SW 1271 (cell line): ENCODE measurements at regions not wholly inside any gene's neighbourhood (a gene's known extent, or its start where the extent isn't known, plus 50 kb on each side); places are given as distances from the start of the nearest gene placed in this dataset.

Experiments
- DNase-seq, 2 experiments: peaks; one replicate each; lab custom pipeline; 2025; lab: John Stamatoyannopoulos, UW

GRCh38 chr1:166221316-166221715 lies 54.5 kb upstream of the FAM78B start:
- no peak for DNase-seq

DNA sequence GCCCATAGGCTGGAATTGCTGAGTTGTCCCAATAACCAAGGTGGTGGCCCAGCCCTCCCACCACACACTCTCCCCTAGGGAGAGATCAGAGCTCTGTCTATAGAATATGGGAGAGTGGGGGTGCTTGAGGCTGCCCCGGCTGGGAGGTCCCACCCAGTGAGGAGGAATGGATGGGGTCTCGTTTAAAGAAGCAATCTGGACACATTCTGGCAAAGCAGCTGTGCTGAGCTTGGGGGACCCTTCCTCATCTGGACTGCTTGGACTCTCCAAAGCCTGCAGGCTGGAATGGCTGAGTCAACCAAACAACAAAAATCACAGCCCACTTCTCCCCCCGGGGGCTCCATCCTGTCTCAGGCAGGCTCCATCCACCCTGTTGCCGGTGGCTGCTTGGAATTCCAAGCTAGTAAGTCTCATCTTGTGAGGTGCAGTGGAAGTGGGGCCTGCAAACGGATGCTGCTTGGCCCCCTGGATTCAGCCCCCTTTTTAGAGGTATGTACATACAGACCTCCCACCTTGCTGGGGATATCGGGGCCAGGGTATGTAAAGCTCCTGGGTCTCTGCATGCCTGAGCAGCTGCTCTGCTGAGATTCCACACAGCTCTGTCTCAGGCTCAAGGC lies 67.1 kb upstream of the FAM78B start:
- DNase-seq, result no peak

DNA sequence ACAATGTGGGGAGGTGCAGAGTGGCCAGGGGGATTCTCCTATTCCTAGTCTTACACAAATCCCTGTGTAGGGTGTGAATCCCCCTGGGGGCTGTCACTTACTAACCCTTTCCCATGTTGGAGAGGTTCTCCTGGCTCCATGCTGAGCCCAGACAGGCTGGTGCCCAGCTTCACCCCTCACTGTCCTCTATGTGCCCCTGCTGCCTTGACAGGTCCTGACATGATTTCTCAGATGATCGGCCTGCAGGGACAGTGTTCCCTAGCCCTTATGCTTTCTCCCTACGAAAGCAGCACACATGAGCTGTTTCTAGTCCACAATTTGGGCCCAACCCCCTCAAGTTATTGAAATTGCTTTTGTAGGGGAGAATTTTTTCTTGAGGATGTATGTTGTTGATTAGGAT lies 68.9 kb upstream of the FAM78B start:
- DNase-seq, result no peak

GRCh38 chr1:166237675-166238074 lies 70.9 kb upstream of the FAM78B start:
- DNase-seq, result no peak

DNA sequence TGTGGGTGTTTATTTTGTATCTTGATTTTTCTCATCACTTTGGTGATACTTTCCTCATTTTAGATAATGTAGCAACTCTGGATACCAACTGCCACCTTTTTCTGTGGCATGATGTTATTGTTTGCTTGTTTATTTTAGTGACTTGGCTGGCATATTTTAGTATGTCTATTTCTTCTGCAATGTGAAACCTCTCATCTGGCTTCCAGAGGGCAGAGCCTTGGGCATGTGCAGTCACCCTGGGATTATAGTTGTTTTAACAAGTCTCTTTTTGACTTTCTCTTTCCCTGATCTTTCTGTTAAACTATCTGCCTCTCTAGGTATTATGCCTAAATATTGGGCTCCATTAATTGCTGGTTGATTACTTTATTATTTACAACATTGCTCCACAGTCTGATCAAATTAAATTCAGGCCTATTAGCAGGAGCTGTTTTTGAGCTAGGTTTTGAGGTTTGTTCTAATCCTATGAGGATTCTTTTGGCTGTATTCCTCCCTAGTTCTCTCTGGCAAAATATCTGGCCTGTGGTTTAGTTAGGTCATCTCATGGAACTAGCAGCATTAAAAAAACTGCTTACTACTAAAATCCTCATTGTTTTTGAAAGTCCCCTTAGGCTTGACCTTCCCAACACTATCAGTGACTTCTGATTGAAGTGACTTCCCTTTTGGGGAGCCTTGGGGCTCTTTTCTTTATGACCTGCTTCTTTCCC lies 86.4 kb upstream of the FAM78B start:
- DNase-seq, result no peak

- no peak for DNase-seq
Measured at GRCh38 chr1:166258017-166258416, 91.2 kb upstream of the FAM78B start.

GRCh38 chr1:166261511-166261910 lies 94.7 kb upstream of the FAM78B start:
- DNase-seq, result no peak

DNA sequence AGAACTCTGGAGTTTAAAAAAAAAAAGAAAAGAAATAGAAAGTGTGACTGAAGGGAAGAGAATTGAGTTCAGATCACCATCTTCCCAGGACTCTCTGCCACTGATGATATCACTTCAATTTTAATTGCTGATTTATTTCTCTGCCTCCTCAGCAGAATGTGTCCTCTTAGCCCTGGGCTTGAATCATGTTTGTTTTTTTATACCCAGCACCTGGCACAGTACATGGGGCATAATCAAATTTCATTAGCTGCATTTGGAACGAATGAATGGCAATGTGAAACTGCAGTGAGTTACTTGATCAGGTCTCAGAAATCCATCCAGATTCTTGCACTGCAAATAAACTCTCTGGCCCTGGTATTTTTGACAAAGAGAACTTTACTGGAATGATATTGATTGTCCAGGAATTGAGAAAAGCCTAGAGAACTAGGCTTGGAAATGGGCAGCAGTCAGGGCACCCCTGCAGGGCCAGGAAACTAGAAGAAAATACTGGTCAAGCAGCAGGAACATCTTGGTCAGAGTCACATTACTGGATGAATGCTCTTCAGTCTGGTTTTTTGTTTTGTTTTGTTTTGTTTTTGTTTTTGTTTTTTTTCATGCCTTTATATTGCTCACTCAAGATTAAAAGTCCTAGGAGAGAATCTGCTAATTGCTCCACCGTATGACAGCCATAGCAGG lies 103.8 kb upstream of the FAM78B start:
- no peak for DNase-seq

GRCh38 chr1:166271151-166271538 lies 104.3 kb upstream of the FAM78B start:
- DNase-seq, result no peak

- DNase-seq, result no peak
Measured at GRCh38 chr1:166272155-166272554, 105.4 kb upstream of the FAM78B start.

DNA sequence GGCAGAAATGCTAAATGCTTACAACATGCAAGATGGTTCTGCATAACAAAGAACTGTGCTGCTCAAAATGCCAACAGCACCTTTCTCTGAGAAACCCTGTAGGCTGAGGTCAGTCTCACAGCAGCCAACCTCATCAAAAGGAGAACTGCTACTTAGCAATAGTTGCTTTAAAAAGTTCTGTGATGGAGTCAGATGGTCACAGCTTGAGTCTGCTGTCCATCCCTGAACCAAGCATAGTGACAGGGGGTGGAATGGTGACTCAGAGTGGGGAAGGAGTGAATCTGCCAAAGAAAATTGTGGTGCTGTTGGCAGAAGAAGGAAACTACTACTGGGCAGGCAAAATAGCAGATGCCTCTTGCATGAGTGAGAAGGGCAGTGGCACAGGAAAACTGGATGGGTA lies 106.0 kb upstream of the FAM78B start:
- DNase-seq, result no peak

DNA sequence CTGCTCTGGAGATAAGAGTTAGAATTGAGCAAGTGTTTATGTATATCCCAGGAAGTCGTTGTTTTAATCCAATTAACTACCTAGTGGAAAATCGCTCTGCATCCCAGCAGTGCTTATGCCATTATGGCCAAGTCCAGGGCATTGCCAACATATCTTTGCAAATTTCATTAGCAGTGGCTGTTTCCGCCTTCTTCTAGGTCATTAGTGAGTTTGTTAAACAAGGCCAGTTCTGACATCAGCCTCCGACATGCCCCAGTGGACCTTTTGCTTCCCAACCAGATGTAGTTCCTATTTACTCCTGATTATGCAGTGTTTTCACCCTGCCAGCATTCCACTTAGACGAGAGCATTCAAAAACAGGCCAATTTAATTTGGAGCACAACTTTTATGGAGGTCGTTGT lies 106.8 kb upstream of the FAM78B start:
- no peak for DNase-seq

DNA sequence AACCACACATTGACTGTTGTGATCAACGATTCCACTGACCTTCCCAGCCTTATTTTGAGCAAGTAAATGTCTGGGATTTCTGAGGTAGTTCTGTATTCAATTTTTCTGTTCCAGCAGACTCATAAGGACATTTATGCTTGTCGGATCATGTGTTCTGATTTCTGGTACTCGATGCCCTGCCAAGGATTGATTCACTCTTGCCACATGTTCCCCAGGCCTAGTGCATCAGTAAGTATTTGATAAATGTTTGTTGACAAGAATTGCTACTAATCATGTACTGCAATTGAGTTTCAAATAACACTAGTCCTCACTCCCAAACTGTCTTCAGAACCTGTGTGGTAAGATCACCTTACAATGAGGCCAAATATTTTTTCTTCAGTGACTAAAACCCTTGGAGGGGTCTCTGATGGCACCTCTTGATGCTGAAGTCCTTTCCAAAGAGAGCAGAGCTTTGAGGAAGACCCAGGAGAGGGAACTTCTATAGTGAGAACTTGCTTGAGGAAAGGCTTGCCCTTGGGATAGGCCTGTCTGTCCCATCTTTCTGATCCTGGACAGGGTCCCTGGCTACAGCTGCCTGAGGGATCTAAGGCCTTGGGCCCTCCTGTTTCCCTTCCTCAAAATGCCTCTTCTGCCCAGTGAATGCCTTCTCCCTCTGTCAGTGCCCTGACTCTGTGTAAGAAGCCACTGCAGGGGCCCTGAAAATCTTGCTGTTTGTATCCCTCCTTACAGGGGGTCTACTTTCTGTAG lies 115.8 kb upstream of the FAM78B start:
- DNase-seq, result no peak

GRCh38 chr1:166283190-166283589 lies 116.4 kb upstream of the FAM78B start:
- DNase-seq, result no peak

- no peak for DNase-seq
Measured at GRCh38 chr1:166283600-166283999, 116.8 kb upstream of the FAM78B start.

DNA sequence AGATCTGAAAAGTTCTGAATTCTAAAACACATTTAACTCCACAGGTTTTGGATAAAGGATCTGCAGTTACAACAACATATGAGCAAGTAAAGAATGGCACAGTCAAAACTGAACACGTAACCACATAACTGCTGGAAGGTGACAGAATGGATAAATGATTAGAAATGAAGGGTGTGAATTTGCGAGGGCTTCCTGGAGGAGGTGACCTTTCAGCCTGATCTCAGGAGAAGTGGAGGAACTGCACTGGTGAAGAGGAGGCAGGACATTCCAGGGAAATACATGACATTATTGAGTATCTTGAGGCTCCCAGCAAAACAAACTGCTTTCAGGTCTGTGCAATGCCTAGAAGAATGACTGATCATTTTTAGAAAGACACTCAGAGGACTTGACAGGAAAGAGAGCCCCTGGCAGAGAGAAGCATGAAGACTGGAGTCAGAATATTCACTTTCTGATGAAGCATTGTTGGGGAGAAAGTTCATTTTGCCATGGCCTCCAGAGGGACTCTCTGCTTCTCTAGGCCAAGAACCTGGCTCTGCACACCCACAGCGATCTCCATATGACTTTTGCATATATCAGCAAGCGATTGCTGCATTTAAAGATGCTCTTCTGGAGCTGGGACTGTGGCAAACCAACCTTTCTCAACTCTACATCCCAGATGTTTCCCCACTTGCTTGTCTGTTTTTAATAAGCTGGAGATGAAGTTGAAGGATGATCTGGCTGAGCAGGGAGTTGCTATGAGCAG lies 122.7 kb upstream of the FAM78B start:
- DNase-seq, result no peak

GRCh38 chr1:166295656-166296055 lies 128.9 kb upstream of the FAM78B start:
- no peak for DNase-seq

- DNase-seq, result no peak
Measured at GRCh38 chr1:166297993-166298392, 131.2 kb upstream of the FAM78B start.

GRCh38 chr1:166300767-166301166 lies 134.0 kb upstream of the FAM78B start:
- DNase-seq, result no peak

DNA sequence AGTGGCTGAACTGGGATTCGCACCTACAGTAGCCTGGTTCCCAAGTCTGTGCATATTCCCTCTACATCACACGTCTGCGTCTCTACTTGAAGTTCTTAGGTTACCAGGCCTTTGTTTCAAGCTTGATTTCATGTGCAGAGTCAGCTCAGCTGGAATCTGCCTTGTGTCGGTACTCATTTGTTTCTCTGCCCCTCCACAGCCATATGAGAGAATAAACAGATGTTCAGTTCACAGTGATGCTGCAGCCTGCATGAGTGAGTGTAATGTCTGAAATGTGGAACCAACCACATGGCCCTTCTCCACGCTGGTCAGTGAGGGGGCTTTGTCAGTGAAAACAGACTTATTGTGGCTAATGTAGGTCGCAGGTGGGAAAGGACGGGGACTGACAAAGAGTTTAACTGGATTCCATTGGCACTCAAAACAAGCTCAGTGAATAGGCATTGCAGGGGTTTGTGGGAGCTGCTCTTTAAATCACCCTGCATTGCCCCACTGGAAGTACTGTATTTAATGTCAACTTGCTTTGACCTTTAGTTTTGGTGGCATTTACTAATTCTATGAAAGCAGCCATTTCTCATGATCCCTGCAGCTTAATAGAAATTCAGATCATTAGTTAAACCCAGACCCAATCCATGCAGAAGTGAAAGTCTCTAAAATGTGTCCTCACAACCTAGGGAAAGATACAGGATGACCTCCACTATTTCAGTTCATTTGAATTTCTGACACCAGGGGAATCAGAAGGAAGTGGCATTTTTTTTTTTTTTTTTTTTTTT lies 136.4 kb upstream of the FAM78B start:
- no peak for DNase-seq

- DNase-seq, result no peak
Measured at GRCh38 chr1:166304131-166304530, 137.3 kb upstream of the FAM78B start.
